GM08714 (cell line): ENCODE measurements at regions not wholly inside any gene's neighbourhood (a gene's known extent, or its start where the extent isn't known, plus 50 kb on each side); places are given as distances from the start of the nearest gene placed in this dataset.

Experiments
- H3K4me3 ChIP-seq: fragments of 200-500 bp; sonication (Bioruptor generic); 2 replicates; pipeline ENCODE4 v1.5.1; 2014; ENCODE audit warnings: mild to moderate bottlenecking, low read length, inconsistent platforms
- ZNF274 ChIP-seq: IDR thresholded peaks from 2 replicates; pipeline ENCODE4 v1.6.1; 2012; ENCODE audit warnings: mild to moderate bottlenecking, low read depth, low read length

DNA sequence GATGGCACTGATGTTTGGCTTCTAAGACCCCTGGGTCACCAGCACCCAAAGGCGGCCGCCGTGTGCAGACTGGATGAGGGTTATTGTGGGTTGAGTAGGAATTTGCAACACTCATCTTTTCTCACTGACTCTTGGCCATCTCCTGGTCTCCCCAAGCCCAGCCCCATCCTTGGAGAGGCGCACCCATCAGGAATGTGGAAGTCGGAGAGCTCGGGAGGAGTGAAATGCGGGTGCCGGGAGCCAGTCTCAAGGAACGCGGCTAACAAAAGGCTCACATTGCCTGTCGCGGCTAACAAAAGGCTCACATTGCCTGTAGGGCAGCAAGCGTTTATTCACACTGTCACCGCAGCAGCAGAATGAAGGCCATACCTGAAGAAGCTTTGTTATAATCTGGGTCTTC, 248.6 kb downstream of the FOXL1 start:
- TF ChIP-seq ZNF274, result no peak
- H3K4me3 ChIP-seq, result no peak overlapping the region

DNA sequence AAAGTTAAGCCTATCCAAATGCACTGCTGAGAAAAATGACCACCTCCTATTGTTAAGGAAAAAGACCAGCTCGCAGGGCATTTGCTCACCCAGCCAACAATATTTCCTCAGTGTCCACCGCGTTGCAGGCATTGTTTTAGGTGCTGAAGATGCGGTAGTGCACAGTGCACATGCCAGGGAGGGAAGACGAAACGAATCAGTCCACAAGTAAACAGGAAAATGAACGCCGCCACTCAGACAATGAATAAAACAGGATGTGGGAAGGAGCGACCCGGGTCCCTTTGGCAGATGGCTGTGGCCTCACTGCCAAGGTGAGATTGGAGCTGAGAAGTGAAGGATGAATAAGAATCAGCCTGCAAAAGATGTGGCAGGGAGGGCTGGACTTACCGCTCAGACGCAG, 249.2 kb downstream of the FOXL1 start:
- TF ChIP-seq ZNF274, result no peak
- no peak overlapping the region for H3K4me3 ChIP-seq

- H3K4me3 ChIP-seq, result no peak overlapping the region
- no peak for TF ChIP-seq ZNF274
Observed at GRCh38 chr16:86828202-86828601, 249.9 kb downstream of the FOXL1 start.

DNA sequence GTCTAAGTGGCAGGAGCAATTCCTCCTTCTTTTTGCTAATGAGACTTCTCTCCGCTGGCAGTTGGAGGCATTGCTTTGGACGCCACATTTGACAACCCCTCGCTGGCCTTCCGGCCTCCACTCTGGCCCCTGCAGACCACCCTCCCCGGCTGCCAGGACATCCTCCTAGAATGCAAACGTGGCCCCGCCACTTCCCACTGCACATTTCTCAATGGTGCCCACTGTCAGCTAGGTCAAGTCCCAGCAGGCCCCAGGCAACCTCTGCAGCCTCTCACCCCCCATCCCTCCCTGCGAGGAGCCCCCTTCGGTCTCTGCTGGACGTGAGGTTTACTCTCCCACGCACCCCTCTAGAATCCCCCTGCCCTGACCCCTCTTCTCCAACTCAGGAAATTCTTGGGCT, 250.3 kb downstream of the FOXL1 start:
- no peak for TF ChIP-seq ZNF274
- H3K4me3 ChIP-seq, result no peak overlapping the region

DNA sequence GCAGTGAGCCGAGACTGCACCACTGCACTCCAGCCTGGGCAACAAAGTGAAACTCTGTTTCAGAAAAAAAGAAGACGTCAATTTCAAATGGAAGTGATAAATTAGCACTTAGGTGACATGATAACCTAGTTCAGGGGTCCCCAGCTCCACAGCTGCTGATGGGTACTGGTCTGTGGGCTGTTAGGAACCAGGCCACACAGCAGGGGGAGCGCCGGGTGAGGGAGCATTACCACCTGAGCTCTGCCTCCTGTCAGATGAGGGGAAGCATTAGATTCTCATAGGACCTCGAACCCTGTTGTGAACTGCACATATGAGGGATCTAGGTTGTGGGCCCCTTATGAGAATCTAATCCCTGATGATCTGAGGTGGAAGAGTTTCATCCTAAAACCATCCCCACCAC, 253.0 kb downstream of the FOXL1 start:
- no peak for TF ChIP-seq ZNF274
- H3K4me3 ChIP-seq, result no peak overlapping the region

DNA sequence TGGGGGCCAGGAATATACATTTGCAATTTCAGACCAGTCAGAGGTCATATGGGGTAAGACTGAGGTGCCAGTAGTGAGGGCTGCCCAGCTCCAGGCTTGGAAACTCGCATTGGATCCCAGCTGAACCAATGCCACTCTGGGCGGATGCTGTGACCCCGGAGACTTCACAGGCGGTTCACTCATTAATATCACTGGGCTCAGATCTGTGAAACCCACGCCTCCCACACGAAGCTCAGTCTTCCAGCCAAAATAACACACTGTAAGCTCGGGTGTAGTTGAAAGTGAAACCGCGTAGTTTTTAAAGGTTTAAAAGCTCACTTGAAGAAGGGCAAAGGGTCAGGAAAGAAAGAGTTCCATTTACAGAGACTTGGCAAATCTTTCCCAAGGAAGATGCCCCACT, 254.8 kb downstream of the FOXL1 start:
- no peak for TF ChIP-seq ZNF274
- no peak overlapping the region for H3K4me3 ChIP-seq

DNA sequence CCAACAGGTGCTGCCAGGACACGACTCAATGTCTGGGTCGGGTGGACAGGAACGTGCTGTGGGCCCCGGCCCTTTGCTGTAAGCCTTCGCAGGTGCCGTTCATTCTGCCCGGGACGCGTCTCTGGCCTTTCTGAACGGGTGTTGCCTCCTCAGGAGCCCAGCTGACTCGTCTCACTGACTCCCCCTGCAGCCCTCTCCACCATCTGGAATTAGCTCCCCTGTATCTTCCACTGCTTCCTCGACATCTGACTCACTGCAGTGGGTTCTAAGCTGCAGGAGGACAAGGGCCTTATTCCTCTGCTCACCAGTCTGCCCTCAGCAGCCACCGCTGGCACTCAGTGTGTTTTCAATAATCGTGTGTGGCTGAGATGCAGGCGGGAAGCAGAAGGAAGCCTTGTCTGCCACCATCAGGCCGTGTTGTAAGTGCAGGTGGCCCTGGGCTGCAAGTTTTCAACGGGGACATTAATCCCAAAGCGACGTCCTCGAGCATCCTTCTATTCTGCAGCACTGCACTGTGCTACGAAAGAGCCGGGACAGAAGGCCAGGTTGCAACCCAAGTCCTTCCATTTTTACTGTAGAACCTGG, 256.2 kb downstream of the FOXL1 start:
- no peak overlapping the region for H3K4me3 ChIP-seq
- no peak for TF ChIP-seq ZNF274

- no peak overlapping the region for H3K4me3 ChIP-seq
- TF ChIP-seq ZNF274, result no peak
Observed at GRCh38 chr16:86835982-86836381, 257.6 kb downstream of the FOXL1 start.

GRCh38 chr16:86836503-86837129, 258.3 kb downstream of the FOXL1 start:
- TF ChIP-seq ZNF274, result no peak
- no peak overlapping the region for H3K4me3 ChIP-seq

- no peak for TF ChIP-seq ZNF274
- H3K4me3 ChIP-seq, result no peak overlapping the region
Observed at GRCh38 chr16:86843812-86844211, 265.5 kb downstream of the FOXL1 start.

DNA sequence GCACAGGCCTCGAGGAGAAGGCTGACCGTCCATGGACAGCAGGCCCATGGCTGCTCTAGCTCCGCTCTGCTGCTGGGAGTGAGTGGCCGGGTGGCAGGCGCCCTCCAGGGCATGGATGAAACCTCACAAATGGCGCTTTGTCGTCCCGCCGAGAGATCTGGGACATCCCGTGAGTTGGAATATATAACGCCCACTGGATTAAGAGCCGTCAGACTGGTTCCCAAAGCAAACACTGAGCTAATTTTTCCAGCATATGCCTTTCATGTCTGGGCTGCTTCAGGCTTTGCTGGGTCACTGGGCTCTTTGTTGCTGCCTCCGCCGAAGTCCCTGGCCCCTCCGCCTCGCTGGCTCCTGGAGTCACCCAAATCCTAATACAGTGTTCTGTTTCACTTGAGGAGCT, 266.3 kb downstream of the FOXL1 start:
- no peak overlapping the region for H3K4me3 ChIP-seq
- no peak for TF ChIP-seq ZNF274

GRCh38 chr16:86846136-86846535, 267.8 kb downstream of the FOXL1 start:
- H3K4me3 ChIP-seq, result no peak overlapping the region
- no peak for TF ChIP-seq ZNF274

DNA sequence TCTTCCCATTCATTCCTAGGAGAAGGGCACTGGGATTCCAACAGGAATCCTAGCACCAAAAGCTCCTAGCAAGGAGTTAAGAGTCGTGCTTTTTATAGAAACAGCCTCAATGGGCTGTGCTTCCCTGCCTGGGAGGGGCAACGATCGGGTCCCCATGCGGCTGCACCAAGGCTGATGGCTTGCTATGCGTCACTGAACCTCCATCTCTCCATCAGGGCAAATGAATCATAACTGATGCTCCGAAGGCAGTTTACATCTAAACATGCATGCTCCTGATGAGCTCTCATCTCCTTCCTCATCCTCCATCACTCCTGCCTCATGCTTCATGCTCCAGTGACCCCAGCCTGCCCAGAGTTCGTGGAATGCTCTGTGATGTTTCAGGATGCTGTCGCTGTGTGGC, 270.5 kb downstream of the FOXL1 start:
- TF ChIP-seq ZNF274, result no peak
- H3K4me3 ChIP-seq, result no peak overlapping the region

DNA sequence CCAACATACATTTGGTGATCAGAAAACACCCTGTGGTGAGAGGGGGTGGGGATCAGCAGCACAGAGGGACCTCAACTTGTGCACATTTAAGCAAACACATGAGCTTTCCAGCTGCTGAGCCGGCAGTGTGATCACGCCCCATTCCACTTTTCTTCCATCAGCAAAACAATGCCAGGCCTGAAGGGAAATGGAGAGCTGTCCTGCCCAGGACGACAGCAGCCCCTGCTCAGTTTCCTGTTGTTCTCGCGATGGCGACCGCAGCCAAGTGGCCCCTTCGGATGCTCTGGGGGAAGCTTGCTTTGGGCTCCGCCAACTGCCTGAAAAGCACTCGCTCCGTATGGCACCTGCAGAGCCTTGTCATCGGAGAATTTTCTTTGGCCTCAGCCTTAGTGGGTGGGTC, 272.3 kb downstream of the FOXL1 start:
- no peak overlapping the region for H3K4me3 ChIP-seq
- TF ChIP-seq ZNF274, result no peak

DNA sequence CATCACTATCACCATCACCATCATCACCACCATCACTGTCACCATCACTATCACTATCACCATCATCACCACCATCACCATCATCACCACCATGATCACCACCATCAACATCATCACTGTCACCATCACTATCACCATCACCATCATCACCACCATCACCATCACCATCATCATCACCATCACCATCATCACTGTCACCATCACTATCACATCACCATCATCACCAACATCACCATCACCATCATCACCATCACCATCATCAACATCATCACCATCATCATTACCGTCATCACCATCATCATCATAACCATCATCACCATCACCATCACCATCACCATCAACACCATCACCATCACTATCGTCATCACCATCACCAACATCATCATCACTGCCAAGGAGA, 273.8 kb downstream of the FOXL1 start:
- no peak overlapping the region for H3K4me3 ChIP-seq

DNA sequence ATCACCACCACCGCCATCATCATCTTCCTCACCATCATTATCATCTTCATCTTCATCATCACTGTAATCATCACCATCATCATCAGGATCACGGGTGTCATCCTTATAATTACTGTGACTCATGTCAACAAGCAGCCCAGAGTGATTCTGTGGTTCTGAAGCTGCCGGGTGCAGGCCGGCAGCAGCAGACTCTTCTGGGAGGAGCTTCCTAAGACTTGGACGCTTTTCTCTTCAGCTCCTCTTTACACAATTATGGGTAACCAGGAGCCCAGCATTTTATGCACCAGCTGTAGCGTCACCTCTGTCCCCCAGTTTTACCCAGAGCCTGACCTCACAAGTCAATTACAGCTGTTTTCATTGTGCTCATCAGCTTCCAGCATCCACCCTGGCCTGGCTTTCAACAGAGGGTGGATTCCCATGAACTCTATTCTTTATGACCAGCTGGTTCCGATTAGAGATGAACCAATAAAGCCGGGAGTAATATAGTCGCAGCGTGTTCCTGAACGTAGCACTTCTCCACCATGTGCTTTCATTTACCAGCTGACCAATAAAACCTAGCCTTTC, 275.8 kb downstream of the FOXL1 start:
- no peak for TF ChIP-seq ZNF274
- H3K4me3 ChIP-seq, result no peak overlapping the region

More for the DNA sequence above, 273.8 kb downstream of the FOXL1 start:
- no peak for TF ChIP-seq ZNF274
